DND-41 (cell line): ENCODE measurements at regions not wholly inside any gene's neighbourhood (a gene's known extent, or its start where the extent isn't known, plus 50 kb on each side); places are given as distances from the start of the nearest gene placed in this dataset.

Experiments used
- ATAC-seq: fragments of 200-7000 bp; cut with Tn5 transposase; 3 replicates; pipeline ENCODE4 v1.9.1; 2021; ENCODE audit warnings: low read depth; ENCODE audit not compliant: insufficient read depth
- DNase-seq: peaks from one replicate; pipeline ENCODE4 v3.0.0-alpha.2; 2020
- H2AFZ ChIP-seq: 2 replicates; pipeline ENCODE4 v1.6.0; 2012; ENCODE audit warnings: low read depth, low read length
- H3K27ac ChIP-seq: 2 replicates; pipeline ENCODE4 v1.5.1; 2012; ENCODE audit warnings: low read length, inconsistent platforms
- H3K27me3 ChIP-seq: fragments of 200-600 bp; sonication (generic); 2 replicates; pipeline ENCODE4 v1.6.0; 2012; ENCODE audit warnings: low read length, mild to moderate bottlenecking, inconsistent platforms; ENCODE audit not compliant: insufficient read depth, poor library complexity
- H3K36me3 ChIP-seq: 2 replicates; pipeline ENCODE4 v1.5.1; 2012; ENCODE audit warnings: low read length, inconsistent platforms; ENCODE audit not compliant: insufficient read depth
- H3K4me1 ChIP-seq: 2 replicates; pipeline ENCODE4 v1.5.1; 2012; ENCODE audit warnings: mild to moderate bottlenecking, low read length; ENCODE audit not compliant: insufficient read depth
- H3K4me2 ChIP-seq: 2 replicates; pipeline ENCODE4 v1.6.0; 2012; ENCODE audit warnings: mild to moderate bottlenecking, moderate library complexity, low read length, inconsistent platforms; ENCODE audit not compliant: insufficient read depth
- H3K4me3 ChIP-seq, 2 experiments: fragments of 200-600 bp in 1 of 2; shearing (Covaris generic) in 1 of 2; 2 replicates each; pipeline ENCODE4 v1.5.1; 2012 to 2016; ENCODE audit warnings: inconsistent platforms in 2 of 2, low read length in 2 of 2, mild to moderate bottlenecking in 2 of 2, low read depth in 1 of 2, moderate library complexity in 1 of 2
- H3K79me2 ChIP-seq: 2 replicates; pipeline ENCODE4 v1.6.0; 2012; ENCODE audit warnings: low read length, inconsistent platforms; ENCODE audit not compliant: insufficient read depth
- H3K9ac ChIP-seq: 2 replicates; pipeline ENCODE4 v1.6.0; 2012; ENCODE audit warnings: low read depth, mild to moderate bottlenecking, inconsistent platforms, low read length, moderate library complexity
- H3K9me3 ChIP-seq: 2 replicates; pipeline ENCODE4 v1.5.1; 2012; ENCODE audit warnings: low read length, moderate library complexity, mild to moderate bottlenecking, inconsistent platforms; ENCODE audit not compliant: insufficient read depth, severe bottlenecking
- H4K20me1 ChIP-seq: 2 replicates; pipeline ENCODE4 v1.6.0; 2012; ENCODE audit warnings: low read length; ENCODE audit not compliant: insufficient read depth
- CTCF ChIP-seq: IDR thresholded peaks from 2 replicates; pipeline ENCODE4 v1.5.1; 2012; ENCODE audit warnings: borderline replicate concordance, low read length, moderate library complexity, mild to moderate bottlenecking; ENCODE audit not compliant: poor library complexity, severe bottlenecking; ENCODE audit errors: extremely low read depth
- EZH2 ChIP-seq: IDR thresholded peaks from 3 replicates; pipeline ENCODE4 v1.6.1; 2012; ENCODE audit warnings: borderline replicate concordance, low read depth, mild to moderate bottlenecking, moderate library complexity, low read length, inconsistent platforms; ENCODE audit not compliant: severe bottlenecking

- no peak for TF ChIP-seq CTCF
- no peak for TF ChIP-seq EZH2
- no peak overlapping the region for H3K27ac ChIP-seq
- H3K4me1 ChIP-seq, result no peaks in the 10 kb centered on the region
- ATAC-seq, result no peak
- H4K20me1 ChIP-seq, result no peaks in the 10 kb centered on the region
- H3K4me3 ChIP-seq, result no peak overlapping the region
- H3K9ac ChIP-seq, result no peak overlapping the region
- no peak overlapping the region for H2AFZ ChIP-seq
- no peak overlapping the region for H3K4me2 ChIP-seq
- H3K79me2 ChIP-seq, result no peaks in the 10 kb centered on the region
- H3K9me3 ChIP-seq, result no peaks in the 10 kb centered on the region
- no peaks in the 10 kb centered on the region for H3K36me3 ChIP-seq
- no peak for DNase-seq
- no peaks in the 10 kb centered on the region for H3K27me3 ChIP-seq
Observed at GRCh38 chr12:41899577-41899976, 245.1 kb downstream of the GXYLT1 start.

GRCh38 chr12:41897593-41897992 lies 247.1 kb downstream of the GXYLT1 start:
- Histone ChIP-seq H3K27ac (no peak overlapping the region), H4K20me1 (no peaks in the 10 kb centered on the region), H3K4me2 (no peak overlapping the region), H3K9ac (no peak overlapping the region), H3K27me3 (no peaks in the 10 kb centered on the region), H3K4me3 (no peak overlapping the region), H3K36me3 (no peaks in the 10 kb centered on the region), H3K9me3 (no peaks in the 10 kb centered on the region), H3K4me1 (no peaks in the 10 kb centered on the region), H2AFZ (no peak overlapping the region), H3K79me2 (no peaks in the 10 kb centered on the region)
- ATAC-seq (no peak), DNase-seq (no peak)
- TF ChIP-seq CTCF, result no peak
- TF ChIP-seq EZH2, result no peak

DNA sequence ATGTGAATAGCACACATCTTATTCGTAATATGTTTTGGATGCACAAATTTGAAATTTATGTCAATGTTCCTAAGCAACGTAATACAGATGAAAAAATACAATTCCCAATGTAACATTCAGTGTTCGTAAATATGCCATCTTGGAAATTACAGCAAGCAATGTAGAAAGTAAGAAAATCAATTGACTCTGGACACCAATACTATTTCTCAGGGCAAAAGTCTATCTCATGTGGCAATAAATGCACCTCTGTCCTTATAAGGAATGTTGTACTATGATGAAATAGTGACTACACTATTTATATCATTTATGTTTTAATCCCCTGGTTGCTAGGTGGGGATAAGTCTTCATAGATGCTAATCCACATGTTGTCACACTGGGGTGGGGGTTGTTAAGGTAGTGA lies 251.2 kb downstream of the GXYLT1 start:
- Histone ChIP-seq H2AFZ (no peak overlapping the region), H3K4me2 (no peak overlapping the region), H3K4me1 (no peaks in the 10 kb centered on the region), H3K27ac (no peak overlapping the region), H3K9ac (no peak overlapping the region), H3K79me2 (no peaks in the 10 kb centered on the region), H3K36me3 (no peaks in the 10 kb centered on the region), H3K9me3 (no peaks in the 10 kb centered on the region), H4K20me1 (no peaks in the 10 kb centered on the region), H3K27me3 (no peaks in the 10 kb centered on the region), H3K4me3 (no peak overlapping the region)
- DNase-seq (no peak), ATAC-seq (no peak)
- TF ChIP-seq EZH2, result no peak
- no peak for TF ChIP-seq CTCF

GRCh38 chr12:41892302-41892701 lies 252.4 kb downstream of the GXYLT1 start:
- Histone ChIP-seq H3K9ac (no peak overlapping the region), H3K27ac (no peak overlapping the region), H3K4me1 (no peaks in the 10 kb centered on the region), H3K79me2 (no peaks in the 10 kb centered on the region), H3K36me3 (no peaks in the 10 kb centered on the region), H3K4me3 (no peak overlapping the region), H3K9me3 (no peaks in the 10 kb centered on the region), H2AFZ (no peak overlapping the region), H3K4me2 (no peak overlapping the region), H4K20me1 (no peaks in the 10 kb centered on the region), H3K27me3 (no peaks in the 10 kb centered on the region)
- TF ChIP-seq CTCF, result no peak
- no peak for TF ChIP-seq EZH2
- ATAC-seq (no peak), DNase-seq (no peak)
